ENCODE measurements at regions not wholly inside any gene's neighbourhood (a gene's known extent, or its start where the extent isn't known, plus 50 kb on each side); places are given as distances from the start of the nearest gene placed in this dataset.

DNA sequence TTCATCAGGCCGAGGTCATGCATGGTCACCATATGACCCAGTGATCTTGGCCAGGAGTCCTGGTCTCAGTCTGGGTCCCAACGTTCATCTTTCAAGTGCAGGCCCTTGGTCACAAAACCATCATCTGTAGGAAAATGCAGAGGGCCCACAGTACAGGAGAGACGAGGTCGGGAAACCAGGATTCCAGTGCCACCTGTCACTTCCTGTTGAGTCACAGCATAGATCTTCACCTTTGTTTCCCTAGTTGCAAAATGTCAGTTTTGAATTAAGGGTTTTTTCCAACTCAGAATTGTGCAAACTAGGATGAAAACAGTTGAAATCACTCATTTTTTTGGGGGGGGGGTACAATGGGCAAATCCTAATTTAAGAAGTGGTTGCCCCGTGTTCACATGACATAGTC is 162.2 kb downstream of the INSIG2 start:
- Histone ChIP-seq H3K27ac (no peak overlapping the region), H3K4me1 (no peaks in the 10 kb centered on the region), H3K4me3 (no peak overlapping the region), H3K36me3 (no peaks in the 10 kb centered on the region), H3K9me3 (no peaks in the 10 kb centered on the region), H3K27me3 (peaks cover 0 to 8% (median 0%) of the 10 kb centered on the region in 9 donors)
- DNase-seq (no peak), ATAC-seq (no peak)
- WGBS, 4 donors: 51 to 79% (median 74%) methylated on average over 4 to 5 of the region's 5 CpGs
- no peak for TF ChIP-seq POLR2A (IDR thresholded peaks at IDR 0.05)
- TF ChIP-seq, protein P1, sequence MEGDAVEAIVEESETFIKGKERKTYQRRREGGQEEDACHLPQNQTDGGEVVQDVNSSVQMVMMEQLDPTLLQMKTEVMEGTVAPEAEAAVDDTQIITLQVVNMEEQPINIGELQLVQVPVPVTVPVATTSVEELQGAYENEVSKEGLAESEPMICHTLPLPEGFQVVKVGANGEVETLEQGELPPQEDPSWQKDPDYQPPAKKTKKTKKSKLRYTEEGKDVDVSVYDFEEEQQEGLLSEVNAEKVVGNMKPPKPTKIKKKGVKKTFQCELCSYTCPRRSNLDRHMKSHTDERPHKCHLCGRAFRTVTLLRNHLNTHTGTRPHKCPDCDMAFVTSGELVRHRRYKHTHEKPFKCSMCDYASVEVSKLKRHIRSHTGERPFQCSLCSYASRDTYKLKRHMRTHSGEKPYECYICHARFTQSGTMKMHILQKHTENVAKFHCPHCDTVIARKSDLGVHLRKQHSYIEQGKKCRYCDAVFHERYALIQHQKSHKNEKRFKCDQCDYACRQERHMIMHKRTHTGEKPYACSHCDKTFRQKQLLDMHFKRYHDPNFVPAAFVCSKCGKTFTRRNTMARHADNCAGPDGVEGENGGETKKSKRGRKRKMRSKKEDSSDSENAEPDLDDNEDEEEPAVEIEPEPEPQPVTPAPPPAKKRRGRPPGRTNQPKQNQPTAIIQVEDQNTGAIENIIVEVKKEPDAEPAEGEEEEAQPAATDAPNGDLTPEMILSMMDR (IDR thresholded peaks at IDR 0.05): no peak
- intact Hi-C loops (cut with DNase I): no loop called here

DNA sequence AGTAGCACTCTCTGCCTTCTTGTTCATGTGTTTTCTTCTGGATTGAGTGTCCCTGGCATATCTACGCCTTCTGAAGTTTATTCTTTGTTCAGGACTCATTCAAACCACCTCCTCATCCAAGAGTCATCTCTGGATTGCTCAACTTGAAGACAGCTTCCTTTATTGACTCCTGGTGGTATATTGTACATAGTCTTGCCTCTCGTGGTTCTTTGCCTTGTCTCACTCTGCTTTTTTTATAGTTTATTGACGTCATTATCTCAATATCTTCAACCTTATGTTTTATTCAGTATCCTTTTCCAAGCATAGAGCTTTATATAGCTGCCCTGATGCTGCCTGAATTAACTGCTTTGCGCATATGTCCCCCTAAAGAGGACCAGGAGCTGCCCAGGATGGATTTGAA is 161.7 kb downstream of the INSIG2 start:
- intact Hi-C loops (cut with DNase I): no loop called here
- DNase-seq (no peak), ATAC-seq (no peak)
- Histone ChIP-seq H3K27me3 (peaks cover 0 to 7% (median 0%) of the 10 kb centered on the region in 9 donors), H3K27ac (no peak overlapping the region), H3K9me3 (no peaks in the 10 kb centered on the region), H3K4me3 (no peak overlapping the region), H3K36me3 (no peaks in the 10 kb centered on the region), H3K4me1 (no peaks in the 10 kb centered on the region)
- TF ChIP-seq POLR2A (IDR thresholded peaks at IDR 0.05): no peak
- TF ChIP-seq, protein P1 (IDR thresholded peaks at IDR 0.05): no peak
- 51 to 63% (median 53%) methylated on average over 4 of the region's 4 CpGs for WGBS, 4 donors

DNA sequence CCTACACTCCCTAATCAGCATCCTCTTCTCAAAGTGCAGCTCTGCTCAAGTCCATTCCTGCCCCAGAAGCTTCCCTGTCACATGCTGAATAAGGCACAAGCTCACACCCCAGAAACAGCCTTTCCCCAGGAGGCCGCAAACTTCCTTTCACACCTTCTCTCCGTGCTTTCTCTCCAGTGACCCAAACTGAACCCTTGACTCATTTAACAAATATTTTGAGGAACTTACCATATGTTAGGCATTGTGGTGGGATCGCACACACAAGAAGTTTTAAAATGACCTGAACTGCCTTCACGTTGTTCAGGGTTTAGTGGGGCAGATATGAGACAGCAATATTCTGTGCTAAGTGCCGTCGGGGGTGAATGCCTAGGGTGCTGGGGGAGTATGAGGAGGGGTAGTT is 161.3 kb downstream of the INSIG2 start:
- H3K9me3 ChIP-seq: no peaks in the 10 kb centered on the region
- TF ChIP-seq, protein P1 (IDR thresholded peaks at IDR 0.05): no peak
- no peak for TF ChIP-seq POLR2A (IDR thresholded peaks at IDR 0.05)
- no peak for ATAC-seq
- H3K4me3 ChIP-seq: no peak overlapping the region
- H3K27me3 ChIP-seq: peaks cover 0 to 9% (median 0%) of the 10 kb centered on the region in 9 donors
- no peak for DNase-seq
- H3K36me3 ChIP-seq: no peaks in the 10 kb centered on the region
- H3K27ac ChIP-seq: no peak overlapping the region
- intact Hi-C loops (cut with DNase I): no loop called here
- 57 to 71% (median 62%) methylated on average over 6 of the region's 6 CpGs for WGBS, 4 donors
- H3K4me1 ChIP-seq: no peaks in the 10 kb centered on the region

DNA sequence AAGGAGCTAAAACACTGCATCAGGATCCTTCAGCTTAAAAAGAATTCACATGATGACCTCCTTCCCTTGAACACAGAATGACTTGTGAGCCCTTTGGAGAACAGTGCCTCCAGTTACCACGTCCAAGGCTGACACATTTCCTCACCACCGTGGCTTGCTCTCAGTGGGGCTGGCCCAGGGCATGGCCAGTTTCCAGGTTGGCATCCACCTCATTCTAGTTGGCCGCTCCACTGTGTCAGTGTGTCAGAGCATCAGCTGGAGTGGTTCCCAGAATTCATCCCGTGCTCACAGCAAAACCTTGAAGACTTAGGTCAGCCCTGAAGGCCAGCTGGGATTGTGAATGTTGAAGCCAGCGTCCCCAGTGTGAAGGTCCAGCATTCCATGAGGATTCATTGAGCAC is 158.5 kb downstream of the INSIG2 start:
- intact Hi-C loops (cut with DNase I): no loop called here
- DNase-seq: peak in 4 of 5 donors; percentile 31 to 75 (median 51)
- no peaks in the 10 kb centered on the region for H3K36me3 ChIP-seq

More for the DNA sequence above, 158.5 kb downstream of the INSIG2 start:
- Histone ChIP-seq H3K4me3 (no peak overlapping the region), H3K9me3 (no peaks in the 10 kb centered on the region), H3K27me3 (peaks cover 0 to 19% (median 0%) of the 10 kb centered on the region in 9 donors), H3K27ac (no peak overlapping the region), H3K4me1 (no peaks in the 10 kb centered on the region)
- peak; percentile 69 to 94 (median 84) for ATAC-seq
- TF ChIP-seq, protein P1 (IDR thresholded peaks at IDR 0.05): no peak
- TF ChIP-seq POLR2A (IDR thresholded peaks at IDR 0.05): no peak
- WGBS, 4 donors: 51 to 63% (median 61%) methylated on average over 2 to 5 of the region's 5 CpGs
